MM.1S (cell line): ENCODE measurements at regions not wholly inside any gene's neighbourhood (a gene's known extent, or its start where the extent isn't known, plus 50 kb on each side); places are given as distances from the start of the nearest gene placed in this dataset.

Source experiments
- DNase-seq: peaks from one replicate; pipeline ENCODE4 v3.0.0-alpha.2; 2015
- H2AFZ ChIP-seq: fragments of 300-600 bp; sonication (generic); 2 replicates; pipeline ENCODE4 v1.6.0; 2016; ENCODE audit warnings: antibody characterized with exemption, low read length
- H3F3A ChIP-seq: fragments of 300-600 bp; sonication (generic); 2 replicates; pipeline ENCODE4 v1.6.1; 2016; ENCODE audit warnings: mild to moderate bottlenecking, antibody characterized with exemption, low read length, moderate library complexity, mixed read lengths; ENCODE audit not compliant: insufficient read depth
- H3K27ac ChIP-seq: fragments of 300-600 bp; sonication (generic); 2 replicates; pipeline ENCODE4 v1.5.1; 2016; ENCODE audit warnings: mild to moderate bottlenecking, low read length
- H3K27me3 ChIP-seq: fragments of 300-600 bp; sonication (generic); replicated peaks from 2 replicates; pipeline ENCODE4 v1.6.0; 2016; ENCODE audit warnings: low read length; ENCODE audit not compliant: insufficient read depth
- H3K36me3 ChIP-seq: fragments of 300-600 bp; sonication (generic); replicated peaks from 2 replicates; pipeline ENCODE4 v1.6.1; 2016; ENCODE audit warnings: mild to moderate bottlenecking, low read length, mixed read lengths; ENCODE audit not compliant: insufficient read depth
- H3K4me1 ChIP-seq: fragments of 300-600 bp; sonication (generic); 2 replicates; pipeline ENCODE4 v1.6.1; 2016; ENCODE audit warnings: low read length, mixed read lengths
- H3K4me2 ChIP-seq: fragments of 300-600 bp; sonication (generic); 2 replicates; pipeline ENCODE4 v1.6.0; 2016; ENCODE audit warnings: low read depth, low read length
- H3K4me3 ChIP-seq: fragments of 300-600 bp; sonication (generic); 2 replicates; pipeline ENCODE4 v1.5.1; 2016; ENCODE audit warnings: low read length, mixed read lengths
- H3K79me2 ChIP-seq: fragments of 300-600 bp; sonication (generic); 2 replicates; pipeline ENCODE4 v1.6.1; 2016; ENCODE audit warnings: mixed run types, low read length, mixed read lengths
- H3K9ac ChIP-seq: fragments of 300-600 bp; sonication (generic); 2 replicates; pipeline ENCODE4 v1.6.1; 2016; ENCODE audit warnings: low read length, mixed read lengths
- H3K9me2 ChIP-seq: fragments of 300-600 bp; sonication (generic); replicated peaks from 2 replicates; pipeline ENCODE4 v1.6.1; 2016; ENCODE audit warnings: mild to moderate bottlenecking, low read length, mixed read lengths; ENCODE audit not compliant: insufficient read depth
- H3K9me3 ChIP-seq: fragments of 300-600 bp; sonication (generic); replicated peaks from 2 replicates; pipeline ENCODE4 v1.6.1; 2016; ENCODE audit warnings: mild to moderate bottlenecking, low read length, mixed read lengths; ENCODE audit not compliant: insufficient read depth
- H4K20me1 ChIP-seq: fragments of 300-600 bp; sonication (generic); 2 replicates; pipeline ENCODE4 v1.6.1; 2016; ENCODE audit warnings: mild to moderate bottlenecking, low read length, moderate library complexity, mixed read lengths; ENCODE audit not compliant: insufficient read depth
- EZH2 ChIP-seq: fragments of 300-600 bp; sonication (generic); optimal IDR thresholded peaks from 2 replicates; pipeline ENCODE3; 2017; ENCODE audit warnings: low read depth, mild to moderate bottlenecking, antibody characterized with exemption, low read length, mixed read lengths
- EZH2phosphoT487 ChIP-seq: fragments of 300-600 bp; sonication (generic); IDR thresholded peaks from 2 replicates; pipeline ENCODE4 v1.6.1; 2018; ENCODE audit warnings: antibody characterized with exemption, low read length
- TF ChIP-seq, protein P1 (sequence below): fragments of 300-600 bp; sonication (generic); IDR thresholded peaks from 2 replicates; pipeline ENCODE4 v1.5.1; 2016; ENCODE audit warnings: antibody characterized with exemption, low read length, mixed read lengths

- Histone ChIP-seq H3K9ac (no peak overlapping the region), H3K27me3 (no peaks in the 10 kb centered on the region), H2AFZ (no peak overlapping the region), H3K79me2 (no peaks in the 10 kb centered on the region), H3K9me2 (no peaks in the 10 kb centered on the region), H3K4me2 (no peak overlapping the region), H3K9me3 (no peaks in the 10 kb centered on the region), H4K20me1 (no peaks in the 10 kb centered on the region), H3K4me3 (no peak overlapping the region), H3K36me3 (no peaks in the 10 kb centered on the region), H3K4me1 (no peaks in the 10 kb centered on the region), H3F3A (no peaks in the 10 kb centered on the region), H3K27ac (no peak overlapping the region)
- no peak for DNase-seq
- no peak for TF ChIP-seq EZH2phosphoT487
- no peak for TF ChIP-seq EZH2
- TF ChIP-seq, protein P1, sequence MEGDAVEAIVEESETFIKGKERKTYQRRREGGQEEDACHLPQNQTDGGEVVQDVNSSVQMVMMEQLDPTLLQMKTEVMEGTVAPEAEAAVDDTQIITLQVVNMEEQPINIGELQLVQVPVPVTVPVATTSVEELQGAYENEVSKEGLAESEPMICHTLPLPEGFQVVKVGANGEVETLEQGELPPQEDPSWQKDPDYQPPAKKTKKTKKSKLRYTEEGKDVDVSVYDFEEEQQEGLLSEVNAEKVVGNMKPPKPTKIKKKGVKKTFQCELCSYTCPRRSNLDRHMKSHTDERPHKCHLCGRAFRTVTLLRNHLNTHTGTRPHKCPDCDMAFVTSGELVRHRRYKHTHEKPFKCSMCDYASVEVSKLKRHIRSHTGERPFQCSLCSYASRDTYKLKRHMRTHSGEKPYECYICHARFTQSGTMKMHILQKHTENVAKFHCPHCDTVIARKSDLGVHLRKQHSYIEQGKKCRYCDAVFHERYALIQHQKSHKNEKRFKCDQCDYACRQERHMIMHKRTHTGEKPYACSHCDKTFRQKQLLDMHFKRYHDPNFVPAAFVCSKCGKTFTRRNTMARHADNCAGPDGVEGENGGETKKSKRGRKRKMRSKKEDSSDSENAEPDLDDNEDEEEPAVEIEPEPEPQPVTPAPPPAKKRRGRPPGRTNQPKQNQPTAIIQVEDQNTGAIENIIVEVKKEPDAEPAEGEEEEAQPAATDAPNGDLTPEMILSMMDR: no peak
Observed at GRCh38 chr5:17925276-17925675, 291.0 kb downstream of the TAF11L14 start.

- Histone ChIP-seq H4K20me1 (no peaks in the 10 kb centered on the region), H3K4me2 (no peak overlapping the region), H3K4me3 (no peak overlapping the region), H3K9ac (no peak overlapping the region), H3K9me3 (no peaks in the 10 kb centered on the region), H3K27me3 (no peaks in the 10 kb centered on the region), H3K27ac (no peak overlapping the region), H3K36me3 (no peaks in the 10 kb centered on the region), H3F3A (no peaks in the 10 kb centered on the region), H3K79me2 (no peaks in the 10 kb centered on the region), H3K4me1 (no peaks in the 10 kb centered on the region), H2AFZ (no peak overlapping the region), H3K9me2 (no peaks in the 10 kb centered on the region)
- no peak for DNase-seq
- TF ChIP-seq, protein P1: no peak
- TF ChIP-seq EZH2 (no peak), EZH2phosphoT487 (no peak)
Observed at GRCh38 chr5:17928581-17928981, 294.3 kb downstream of the TAF11L14 start.

GRCh38 chr5:17929171-17929570, 294.9 kb downstream of the TAF11L14 start:
- Histone ChIP-seq H3K4me2 (no peak overlapping the region), H4K20me1 (no peaks in the 10 kb centered on the region), H3K27me3 (no peaks in the 10 kb centered on the region), H2AFZ (no peak overlapping the region), H3K27ac (no peak overlapping the region), H3F3A (no peaks in the 10 kb centered on the region), H3K79me2 (no peaks in the 10 kb centered on the region), H3K9ac (no peak overlapping the region), H3K4me1 (no peaks in the 10 kb centered on the region), H3K9me2 (no peaks in the 10 kb centered on the region), H3K36me3 (no peaks in the 10 kb centered on the region), H3K4me3 (no peak overlapping the region), H3K9me3 (no peaks in the 10 kb centered on the region)
- no peak for DNase-seq
- TF ChIP-seq EZH2phosphoT487 (no peak), EZH2 (no peak)
- TF ChIP-seq, protein P1: no peak
